ENCODE measurements at regions not wholly inside any gene's neighbourhood (a gene's known extent, or its start where the extent isn't known, plus 50 kb on each side); places are given as distances from the start of the nearest gene placed in this dataset.

DNA sequence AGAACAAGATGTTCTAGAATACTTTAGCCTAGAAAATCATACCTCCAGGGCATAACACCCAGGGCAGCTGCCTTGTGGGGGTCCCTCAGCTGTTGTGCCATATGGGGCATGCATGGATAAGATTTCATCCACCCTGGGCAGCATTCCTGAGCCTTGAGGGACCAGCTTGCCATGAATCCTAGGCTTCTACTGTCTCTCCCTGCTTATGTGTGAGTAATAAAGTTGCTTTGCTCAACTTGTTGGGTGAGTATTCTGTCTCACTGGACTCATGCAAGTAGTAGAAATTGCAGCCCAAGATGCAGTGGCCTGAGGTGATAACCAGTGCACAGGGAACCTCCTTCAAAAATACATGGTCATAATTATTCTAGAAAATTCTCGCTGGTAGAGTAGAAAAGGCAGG lies 52.1 kb upstream of the EPHB1 start:
- Histone ChIP-seq H3K9me3 (ENCODE audit: control insufficient read depth in 1 of 2, insufficient read depth in 1 of 2, low read depth in 1 of 2, low read length in 2 of 2) (no peaks in the 10 kb centered on the region), H3K4me3 (replicated peaks in 1 of 2; ENCODE audit: low read depth in 1 of 2, low read length in 2 of 2) (no peak overlapping the region), H3K9me2 (ENCODE audit: insufficient read depth) (no peaks in the 10 kb centered on the region), H3K79me2 (ENCODE audit: insufficient read depth, low read length) (no peaks in the 10 kb centered on the region), H3K9ac (ENCODE audit: low read length) (no peak overlapping the region), H3K4me1 (ENCODE audit: control insufficient read depth in 1 of 2, insufficient read depth in 2 of 2, low read length in 2 of 2) (no peaks in the 10 kb centered on the region), H3K27me3 (ENCODE audit: insufficient read depth, low read length) (peaks cover 47% of the 10 kb centered on the region), H3K4me2 (ENCODE audit: low read length) (no peak overlapping the region), H2AFZ (ENCODE audit: low read depth, low read length, poor library complexity, severe bottlenecking) (no peak overlapping the region), H4K20me1 (ENCODE audit: insufficient read depth) (no peaks in the 10 kb centered on the region), H3K27ac (ENCODE audit: low read depth, low read length) (no peak overlapping the region), H3K36me3 (ENCODE audit: control insufficient read depth in 1 of 2, insufficient read depth in 2 of 2, low read length in 2 of 2) (no peaks in the 10 kb centered on the region)
- ChIA-PET RAD21 (ENCODE audit: low non-redundant PET in 1 of 2, low total read pairs in 2 of 2, uncharacterized antibody in 2 of 2, unreplicated experiment in 2 of 2) (no interaction called here), CTCF (no interaction called here), POLR2A (no interaction called here)
- intact Hi-C loops (cut with micrococcal nuclease) = no loop called here
- ATAC-seq = no peak
- no TSS peak for BruUV-seq (replicated peaks)
- TF ChIP-seq, protein P1, sequence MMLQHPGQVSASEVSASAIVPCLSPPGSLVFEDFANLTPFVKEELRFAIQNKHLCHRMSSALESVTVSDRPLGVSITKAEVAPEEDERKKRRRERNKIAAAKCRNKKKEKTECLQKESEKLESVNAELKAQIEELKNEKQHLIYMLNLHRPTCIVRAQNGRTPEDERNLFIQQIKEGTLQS (IDR thresholded peaks at IDR 0.05) = no peak
- TF ChIP-seq, protein P2, sequence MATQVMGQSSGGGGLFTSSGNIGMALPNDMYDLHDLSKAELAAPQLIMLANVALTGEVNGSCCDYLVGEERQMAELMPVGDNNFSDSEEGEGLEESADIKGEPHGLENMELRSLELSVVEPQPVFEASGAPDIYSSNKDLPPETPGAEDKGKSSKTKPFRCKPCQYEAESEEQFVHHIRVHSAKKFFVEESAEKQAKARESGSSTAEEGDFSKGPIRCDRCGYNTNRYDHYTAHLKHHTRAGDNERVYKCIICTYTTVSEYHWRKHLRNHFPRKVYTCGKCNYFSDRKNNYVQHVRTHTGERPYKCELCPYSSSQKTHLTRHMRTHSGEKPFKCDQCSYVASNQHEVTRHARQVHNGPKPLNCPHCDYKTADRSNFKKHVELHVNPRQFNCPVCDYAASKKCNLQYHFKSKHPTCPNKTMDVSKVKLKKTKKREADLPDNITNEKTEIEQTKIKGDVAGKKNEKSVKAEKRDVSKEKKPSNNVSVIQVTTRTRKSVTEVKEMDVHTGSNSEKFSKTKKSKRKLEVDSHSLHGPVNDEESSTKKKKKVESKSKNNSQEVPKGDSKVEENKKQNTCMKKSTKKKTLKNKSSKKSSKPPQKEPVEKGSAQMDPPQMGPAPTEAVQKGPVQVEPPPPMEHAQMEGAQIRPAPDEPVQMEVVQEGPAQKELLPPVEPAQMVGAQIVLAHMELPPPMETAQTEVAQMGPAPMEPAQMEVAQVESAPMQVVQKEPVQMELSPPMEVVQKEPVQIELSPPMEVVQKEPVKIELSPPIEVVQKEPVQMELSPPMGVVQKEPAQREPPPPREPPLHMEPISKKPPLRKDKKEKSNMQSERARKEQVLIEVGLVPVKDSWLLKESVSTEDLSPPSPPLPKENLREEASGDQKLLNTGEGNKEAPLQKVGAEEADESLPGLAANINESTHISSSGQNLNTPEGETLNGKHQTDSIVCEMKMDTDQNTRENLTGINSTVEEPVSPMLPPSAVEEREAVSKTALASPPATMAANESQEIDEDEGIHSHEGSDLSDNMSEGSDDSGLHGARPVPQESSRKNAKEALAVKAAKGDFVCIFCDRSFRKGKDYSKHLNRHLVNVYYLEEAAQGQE (IDR thresholded peaks at IDR 0.05; ENCODE audit: low read depth) = no peak
- no peak for TF ChIP-seq SIN3A (IDR thresholded peaks at IDR 0.05; ENCODE audit: low read depth)
- TF ChIP-seq FOSL1 (IDR thresholded peaks at IDR 0.05; ENCODE audit: low read depth) = no peak
- TF ChIP-seq RAD21 (IDR thresholded peaks at IDR 0.05; ENCODE audit: low read depth) = no peak
- TF ChIP-seq POLR2AphosphoS5 (IDR thresholded peaks at IDR 0.05; ENCODE audit: low read depth, low read length) = no peak
- TF ChIP-seq CBX3 (IDR thresholded peaks at IDR 0.05; ENCODE audit: low read depth) = no peak
- TF ChIP-seq, protein P3, sequence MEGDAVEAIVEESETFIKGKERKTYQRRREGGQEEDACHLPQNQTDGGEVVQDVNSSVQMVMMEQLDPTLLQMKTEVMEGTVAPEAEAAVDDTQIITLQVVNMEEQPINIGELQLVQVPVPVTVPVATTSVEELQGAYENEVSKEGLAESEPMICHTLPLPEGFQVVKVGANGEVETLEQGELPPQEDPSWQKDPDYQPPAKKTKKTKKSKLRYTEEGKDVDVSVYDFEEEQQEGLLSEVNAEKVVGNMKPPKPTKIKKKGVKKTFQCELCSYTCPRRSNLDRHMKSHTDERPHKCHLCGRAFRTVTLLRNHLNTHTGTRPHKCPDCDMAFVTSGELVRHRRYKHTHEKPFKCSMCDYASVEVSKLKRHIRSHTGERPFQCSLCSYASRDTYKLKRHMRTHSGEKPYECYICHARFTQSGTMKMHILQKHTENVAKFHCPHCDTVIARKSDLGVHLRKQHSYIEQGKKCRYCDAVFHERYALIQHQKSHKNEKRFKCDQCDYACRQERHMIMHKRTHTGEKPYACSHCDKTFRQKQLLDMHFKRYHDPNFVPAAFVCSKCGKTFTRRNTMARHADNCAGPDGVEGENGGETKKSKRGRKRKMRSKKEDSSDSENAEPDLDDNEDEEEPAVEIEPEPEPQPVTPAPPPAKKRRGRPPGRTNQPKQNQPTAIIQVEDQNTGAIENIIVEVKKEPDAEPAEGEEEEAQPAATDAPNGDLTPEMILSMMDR (IDR thresholded peaks at IDR 0.05 in 2 of 3, conservative IDR thresholded peaks at IDR 0.05 in 1 of 3; ENCODE audit: borderline replicate concordance in 1 of 3, insufficient read depth in 1 of 3, low read depth in 2 of 3, low read length in 2 of 3) = no peak
- TF ChIP-seq SRF (IDR thresholded peaks at IDR 0.05; ENCODE audit: low read depth) = no peak
- TF ChIP-seq, protein P4, sequence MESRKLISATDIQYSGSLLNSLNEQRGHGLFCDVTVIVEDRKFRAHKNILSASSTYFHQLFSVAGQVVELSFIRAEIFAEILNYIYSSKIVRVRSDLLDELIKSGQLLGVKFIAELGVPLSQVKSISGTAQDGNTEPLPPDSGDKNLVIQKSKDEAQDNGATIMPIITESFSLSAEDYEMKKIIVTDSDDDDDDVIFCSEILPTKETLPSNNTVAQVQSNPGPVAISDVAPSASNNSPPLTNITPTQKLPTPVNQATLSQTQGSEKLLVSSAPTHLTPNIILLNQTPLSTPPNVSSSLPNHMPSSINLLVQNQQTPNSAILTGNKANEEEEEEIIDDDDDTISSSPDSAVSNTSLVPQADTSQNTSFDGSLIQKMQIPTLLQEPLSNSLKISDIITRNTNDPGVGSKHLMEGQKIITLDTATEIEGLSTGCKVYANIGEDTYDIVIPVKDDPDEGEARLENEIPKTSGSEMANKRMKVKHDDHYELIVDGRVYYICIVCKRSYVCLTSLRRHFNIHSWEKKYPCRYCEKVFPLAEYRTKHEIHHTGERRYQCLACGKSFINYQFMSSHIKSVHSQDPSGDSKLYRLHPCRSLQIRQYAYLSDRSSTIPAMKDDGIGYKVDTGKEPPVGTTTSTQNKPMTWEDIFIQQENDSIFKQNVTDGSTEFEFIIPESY (IDR thresholded peaks at IDR 0.05; ENCODE audit: extremely low read depth, insufficient replicate concordance, low read length) = no peak
- no peak for DNase-seq (ENCODE audit: low read depth, low spot score)
